ENCODE measurements at regions not wholly inside any gene's neighbourhood (a gene's known extent, or its start where the extent isn't known, plus 50 kb on each side); places are given as distances from the start of the nearest gene placed in this dataset.

- Histone ChIP-seq H3K4me1 (no peaks in the 10 kb centered on the region), H3K4me2 (no peak overlapping the region), H3K79me2 (ENCODE audit: low read depth) (no peaks in the 10 kb centered on the region), H3K27me3 (no peaks in the 10 kb centered on the region), H3K4me3 (no peak overlapping the region), H3K9me3 (ENCODE audit: low read depth) (no peaks in the 10 kb centered on the region), H3K36me3 (no peaks in the 10 kb centered on the region), H3K27ac (no peak overlapping the region), H2AFZ (replicated peaks) (no peak overlapping the region), H3F3A (ENCODE audit: low read depth) (no peaks in the 10 kb centered on the region), H4K20me1 (ENCODE audit: low read depth) (no peaks in the 10 kb centered on the region), H3K9ac (no peak overlapping the region)
- Mint-ChIP-seq H3K9me3 (peaks cover 10% of the 10 kb centered on the region), H3K4me1 (peaks cover 3% of the 10 kb centered on the region), H3K27me3 (ENCODE audit: insufficient read depth, low read depth) (peaks cover 6% of the 10 kb centered on the region), H3K27ac (no peak overlapping the region), H3K4me3 (no peak overlapping the region), H3K36me3 (peaks cover 2% of the 10 kb centered on the region)
- TF ChIP-seq EZH2phosphoT487 (IDR thresholded peaks at IDR 0.05) (no peak), CTCF (IDR thresholded peaks at IDR 0.05) (no peak), EZH2 (IDR thresholded peaks at IDR 0.05) (no peak)
- no peak for DNase-seq (ENCODE audit: low spot score)
Observed at GRCh38 chr16:86228713-86229112, 281.6 kb upstream of the FOXF1 start.

GRCh38 chr16:86229283-86229682 lies 281.0 kb upstream of the FOXF1 start:
- Mint-ChIP-seq H3K27me3 (ENCODE audit: insufficient read depth, low read depth) (peaks cover 6% of the 10 kb centered on the region), H3K4me3 (no peak overlapping the region), H3K4me1 (peaks cover 3% of the 10 kb centered on the region), H3K27ac (no peak overlapping the region), H3K36me3 (peaks cover 2% of the 10 kb centered on the region), H3K9me3 (peaks cover 10% of the 10 kb centered on the region)
- Histone ChIP-seq H4K20me1 (ENCODE audit: low read depth) (no peaks in the 10 kb centered on the region), H3F3A (ENCODE audit: low read depth) (no peaks in the 10 kb centered on the region), H3K4me2 (no peak overlapping the region), H3K27ac (no peak overlapping the region), H3K36me3 (no peaks in the 10 kb centered on the region), H3K27me3 (no peaks in the 10 kb centered on the region), H2AFZ (replicated peaks) (no peak overlapping the region), H3K9ac (no peak overlapping the region), H3K4me3 (no peak overlapping the region), H3K9me3 (ENCODE audit: low read depth) (no peaks in the 10 kb centered on the region), H3K79me2 (ENCODE audit: low read depth) (no peaks in the 10 kb centered on the region), H3K4me1 (no peaks in the 10 kb centered on the region)
- DNase-seq (ENCODE audit: low spot score): no peak
- TF ChIP-seq EZH2phosphoT487 (IDR thresholded peaks at IDR 0.05): no peak
- TF ChIP-seq CTCF (IDR thresholded peaks at IDR 0.05): no peak
- no peak for TF ChIP-seq EZH2 (IDR thresholded peaks at IDR 0.05)

GRCh38 chr16:86229866-86230656 lies 280.3 kb upstream of the FOXF1 start:
- Mint-ChIP-seq H3K27ac (no peak overlapping the region), H3K27me3 (ENCODE audit: insufficient read depth, low read depth) (peaks cover 6% of the 10 kb centered on the region), H3K36me3 (peaks cover 2% of the 10 kb centered on the region), H3K4me1 (peaks cover 3% of the 10 kb centered on the region), H3K9me3 (peaks cover 10% of the 10 kb centered on the region), H3K4me3 (no peak overlapping the region)
- Histone ChIP-seq H3K4me2 (no peak overlapping the region), H3K79me2 (ENCODE audit: low read depth) (no peaks in the 10 kb centered on the region), H3K4me3 (no peak overlapping the region), H3K4me1 (no peaks in the 10 kb centered on the region), H2AFZ (replicated peaks) (no peak overlapping the region), H4K20me1 (ENCODE audit: low read depth) (no peaks in the 10 kb centered on the region), H3K9ac (no peak overlapping the region), H3K27ac (no peak overlapping the region), H3K9me3 (ENCODE audit: low read depth) (no peaks in the 10 kb centered on the region), H3F3A (ENCODE audit: low read depth) (no peaks in the 10 kb centered on the region), H3K27me3 (no peaks in the 10 kb centered on the region), H3K36me3 (no peaks in the 10 kb centered on the region)
- TF ChIP-seq EZH2 (IDR thresholded peaks at IDR 0.05): no peak
- no peak for TF ChIP-seq EZH2phosphoT487 (IDR thresholded peaks at IDR 0.05)
- no peak for TF ChIP-seq CTCF (IDR thresholded peaks at IDR 0.05)
- DNase-seq (ENCODE audit: low spot score): no peak

Data from neural progenitor cell (in vitro differentiated cells).